Keratinocyte (primary cell): ENCODE measurements at regions not wholly inside any gene's neighbourhood (a gene's known extent, or its start where the extent isn't known, plus 50 kb on each side); places are given as distances from the start of the nearest gene placed in this dataset.

Experiments used
- DNase-seq: peaks from one replicate; pipeline ENCODE4 v3.0.0-alpha.2; 2011; ENCODE audit warnings: low read depth, missing footprints, low spot score
- FAIRE-seq: peaks from 2 replicates; lab custom pipeline; 2011; peaks lifted over from hg19 to GRCh38; lab: Jason Lieb, UNC
- H2AFZ ChIP-seq: 2 replicates; pipeline ENCODE4 v1.6.0; 2012; ENCODE audit warnings: low read length, control low read depth, inconsistent platforms; ENCODE audit not compliant: control insufficient read depth
- H3K27ac ChIP-seq: 2 replicates; pipeline ENCODE4 v1.5.1; 2011; ENCODE audit warnings: low read length; ENCODE audit not compliant: control insufficient read depth, insufficient read depth
- H3K27me3 ChIP-seq: 3 replicates; pipeline ENCODE4 v1.6.0; 2011; ENCODE audit warnings: low read length; ENCODE audit not compliant: control insufficient read depth, insufficient read depth; ENCODE audit errors: extremely low read depth
- H3K36me3 ChIP-seq, 2 experiments: 2 replicates in 1 of 2; 3 replicates in 1 of 2; pipeline ENCODE4 v1.5.1; 2011; ENCODE audit warnings: low read length in 2 of 2, mild to moderate bottlenecking in 1 of 2; ENCODE audit not compliant: control insufficient read depth in 2 of 2, insufficient read depth in 2 of 2; ENCODE audit errors: extremely low read depth in 1 of 2
- H3K4me1 ChIP-seq: 3 replicates; pipeline ENCODE4 v1.5.1; 2011; ENCODE audit warnings: low read length; ENCODE audit not compliant: control insufficient read depth, insufficient read depth; ENCODE audit errors: extremely low read depth
- H3K4me2 ChIP-seq: 3 replicates; pipeline ENCODE4 v1.6.0; 2011; ENCODE audit warnings: low read depth, low read length; ENCODE audit not compliant: control insufficient read depth, insufficient read depth; ENCODE audit errors: extremely low read depth
- H3K4me3 ChIP-seq, 3 experiments: fragments of 200-600 bp in 1 of 3; sonication (generic) in 1 of 3; 2 replicates in 2 of 3; 3 replicates in 1 of 3; pipeline ENCODE4 v1.5.1; 2011 to 2016; ENCODE audit warnings: low read length in 3 of 3, mild to moderate bottlenecking in 3 of 3, control low read depth in 2 of 3, inconsistent platforms in 1 of 3, low read depth in 1 of 3, mixed read lengths in 1 of 3, mixed run types in 1 of 3, moderate library complexity in 1 of 3; ENCODE audit not compliant: control insufficient read depth in 2 of 3, insufficient read depth in 2 of 3; ENCODE audit errors: extremely low read depth in 1 of 3
- H3K79me2 ChIP-seq: 2 replicates; pipeline ENCODE4 v1.6.0; 2012; ENCODE audit warnings: low read length; ENCODE audit not compliant: control insufficient read depth, insufficient read depth
- H3K9ac ChIP-seq: 3 replicates; pipeline ENCODE4 v1.6.0; 2011; ENCODE audit warnings: low read length; ENCODE audit not compliant: control insufficient read depth, insufficient read depth; ENCODE audit errors: extremely low read depth
- H3K9me1 ChIP-seq: 3 replicates; pipeline ENCODE4 v1.6.0; 2011; ENCODE audit warnings: low read length; ENCODE audit not compliant: control insufficient read depth, insufficient read depth; ENCODE audit errors: extremely low read depth
- H3K9me3 ChIP-seq: 2 replicates; pipeline ENCODE4 v1.5.1; 2012; ENCODE audit warnings: low read depth, low read length; ENCODE audit not compliant: control insufficient read depth
- H4K20me1 ChIP-seq: 3 replicates; pipeline ENCODE4 v1.6.0; 2011; ENCODE audit warnings: low read length; ENCODE audit not compliant: control insufficient read depth, insufficient read depth; ENCODE audit errors: extremely low read depth
- EZH2 ChIP-seq: IDR thresholded peaks from one replicate; pipeline ENCODE4 v1.6.1; 2012; ENCODE audit warnings: inconsistent platforms, mild to moderate bottlenecking, low read length, moderate library complexity
- dilution Hi-C: fragments of 300-500 bp; cut with MboI; formaldehyde crosslinking; loops from one replicate; pipeline ENCODE4 v1.7.0; 2020; ENCODE audit warnings: low sequenced_read_pairs; ENCODE audit not compliant: extremely low pct_ligation_motif_present
- TF ChIP-seq, protein P1 (sequence below), 3 experiments: IDR thresholded peaks in 1 of 3; conservative IDR thresholded peaks in 1 of 3; optimal IDR thresholded peaks in 1 of 3; 2 replicates in 2 of 3; 3 replicates in 1 of 3; pipeline versions ENCODE3 to v1.5.1; 2011; ENCODE audit warnings: low read length in 3 of 3, mild to moderate bottlenecking in 3 of 3, moderate library complexity in 2 of 3, control low read depth in 1 of 3, inconsistent platforms in 1 of 3; ENCODE audit not compliant: insufficient read depth in 2 of 3; ENCODE audit errors: extremely low read depth in 1 of 3

GRCh38 chr13:28568286-28568685, 73.4 kb upstream of the FLT1 start:
- no peak for TF ChIP-seq EZH2
- TF ChIP-seq, protein P1, sequence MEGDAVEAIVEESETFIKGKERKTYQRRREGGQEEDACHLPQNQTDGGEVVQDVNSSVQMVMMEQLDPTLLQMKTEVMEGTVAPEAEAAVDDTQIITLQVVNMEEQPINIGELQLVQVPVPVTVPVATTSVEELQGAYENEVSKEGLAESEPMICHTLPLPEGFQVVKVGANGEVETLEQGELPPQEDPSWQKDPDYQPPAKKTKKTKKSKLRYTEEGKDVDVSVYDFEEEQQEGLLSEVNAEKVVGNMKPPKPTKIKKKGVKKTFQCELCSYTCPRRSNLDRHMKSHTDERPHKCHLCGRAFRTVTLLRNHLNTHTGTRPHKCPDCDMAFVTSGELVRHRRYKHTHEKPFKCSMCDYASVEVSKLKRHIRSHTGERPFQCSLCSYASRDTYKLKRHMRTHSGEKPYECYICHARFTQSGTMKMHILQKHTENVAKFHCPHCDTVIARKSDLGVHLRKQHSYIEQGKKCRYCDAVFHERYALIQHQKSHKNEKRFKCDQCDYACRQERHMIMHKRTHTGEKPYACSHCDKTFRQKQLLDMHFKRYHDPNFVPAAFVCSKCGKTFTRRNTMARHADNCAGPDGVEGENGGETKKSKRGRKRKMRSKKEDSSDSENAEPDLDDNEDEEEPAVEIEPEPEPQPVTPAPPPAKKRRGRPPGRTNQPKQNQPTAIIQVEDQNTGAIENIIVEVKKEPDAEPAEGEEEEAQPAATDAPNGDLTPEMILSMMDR (optimal IDR thresholded peaks at IDR 0.05 in 1 of 3, IDR thresholded peaks at IDR 0.05 in 1 of 3, conservative IDR thresholded peaks at IDR 0.05 in 1 of 3; ENCODE audit: extremely low read depth in 1 of 3, insufficient read depth in 2 of 3, low read length in 3 of 3): no peak
- dilution Hi-C loops: no loop called here
- Histone ChIP-seq H3K9me1 (no peaks in the 10 kb centered on the region), H3K9ac (no peak overlapping the region), H3K4me1 (peaks cover 9% of the 10 kb centered on the region), H3K36me3 (no peaks in the 10 kb centered on the region), H3K79me2 (no peaks in the 10 kb centered on the region), H3K27me3 (no peaks in the 10 kb centered on the region), H3K9me3 (no peaks in the 10 kb centered on the region), H4K20me1 (no peaks in the 10 kb centered on the region), H2AFZ (no peak overlapping the region), H3K4me3 (no peak overlapping the region), H3K4me2 (no peak overlapping the region), H3K27ac (no peak overlapping the region)
- DNase-seq (no peak), FAIRE-seq (no peak)

DNA sequence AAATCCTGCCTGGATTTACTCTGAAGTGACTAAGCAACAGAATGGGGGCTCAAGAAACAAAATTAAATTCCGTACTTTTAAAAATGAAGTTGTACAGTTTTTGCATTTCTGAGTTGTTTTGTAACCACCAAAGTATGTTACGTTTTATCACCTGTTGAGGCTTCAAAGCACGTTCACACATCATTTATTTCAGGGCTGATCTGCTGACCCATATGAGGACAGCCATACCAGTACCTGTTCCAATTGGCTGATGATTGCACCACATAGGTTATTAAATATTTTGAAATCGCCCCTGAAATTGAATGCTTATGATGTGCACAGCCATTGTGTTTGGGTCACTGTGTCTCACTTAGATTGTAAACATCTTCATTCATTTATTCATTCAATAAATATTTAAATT, 72.0 kb upstream of the FLT1 start:
- no peak overlapping the region for H2AFZ ChIP-seq
- H3K27ac ChIP-seq: no peak overlapping the region
- dilution Hi-C loops: no loop called here
- FAIRE-seq: no peak
- no peaks in the 10 kb centered on the region for H3K9me3 ChIP-seq
- no peaks in the 10 kb centered on the region for H3K9me1 ChIP-seq
- no peak for TF ChIP-seq EZH2
- TF ChIP-seq, protein P1 (optimal IDR thresholded peaks at IDR 0.05 in 1 of 3, IDR thresholded peaks at IDR 0.05 in 1 of 3, conservative IDR thresholded peaks at IDR 0.05 in 1 of 3; ENCODE audit: extremely low read depth in 1 of 3, insufficient read depth in 2 of 3, low read length in 3 of 3): no peak
- H3K36me3 ChIP-seq: no peaks in the 10 kb centered on the region
- DNase-seq: no peak
- H3K9ac ChIP-seq: no peak overlapping the region
- H3K27me3 ChIP-seq: no peaks in the 10 kb centered on the region
- no peak overlapping the region for H3K4me3 ChIP-seq
- H3K79me2 ChIP-seq: no peaks in the 10 kb centered on the region
- H4K20me1 ChIP-seq: no peaks in the 10 kb centered on the region
- no peak overlapping the region for H3K4me2 ChIP-seq
- peaks cover 9% of the 10 kb centered on the region for H3K4me1 ChIP-seq
